GM20000 (cell line): ENCODE measurements at regions not wholly inside any gene's neighbourhood (a gene's known extent, or its start where the extent isn't known, plus 50 kb on each side); places are given as distances from the start of the nearest gene placed in this dataset.

Source experiments
- DNase-seq: peaks from one replicate; pipeline ENCODE4 v3.0.0; 2012; ENCODE audit warnings: low spot score
- TF ChIP-seq, protein P1 (sequence below): IDR thresholded peaks from 2 replicates; pipeline ENCODE4 v1.5.1; 2012; ENCODE audit warnings: mild to moderate bottlenecking, control low read depth; ENCODE audit errors: extremely low read depth, missing control alignments

DNA sequence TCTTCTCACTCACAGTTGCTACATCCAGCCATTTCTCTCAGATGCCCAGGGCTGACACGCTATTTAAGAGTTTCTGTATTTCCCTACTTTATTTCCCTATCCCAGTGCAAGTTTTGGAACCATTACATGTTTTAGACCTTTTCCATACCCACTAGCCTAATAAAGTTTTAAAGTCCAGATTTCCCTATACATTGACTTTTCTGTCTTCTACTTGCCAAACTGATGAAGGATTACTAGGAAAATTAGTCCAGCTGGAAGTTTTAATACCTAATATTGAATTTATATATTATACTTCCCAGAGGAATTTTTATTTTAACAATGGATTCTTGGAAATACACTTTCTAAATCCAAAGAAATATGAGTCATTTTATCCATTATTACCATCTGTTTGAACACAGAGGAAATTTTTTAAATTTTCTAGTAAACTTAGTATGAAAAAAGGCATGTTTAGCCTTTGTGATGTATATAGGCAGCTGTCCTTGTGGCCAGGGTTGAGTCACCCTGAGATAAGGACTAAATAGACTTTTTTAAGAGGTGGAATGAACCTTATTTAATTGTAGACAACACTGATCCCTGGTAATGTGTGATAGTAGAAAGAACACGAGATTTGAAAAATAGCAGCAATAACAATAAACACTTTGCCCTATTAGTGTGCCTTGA lies 205.0 kb downstream of the TFEC start:
- TF ChIP-seq, protein P1, sequence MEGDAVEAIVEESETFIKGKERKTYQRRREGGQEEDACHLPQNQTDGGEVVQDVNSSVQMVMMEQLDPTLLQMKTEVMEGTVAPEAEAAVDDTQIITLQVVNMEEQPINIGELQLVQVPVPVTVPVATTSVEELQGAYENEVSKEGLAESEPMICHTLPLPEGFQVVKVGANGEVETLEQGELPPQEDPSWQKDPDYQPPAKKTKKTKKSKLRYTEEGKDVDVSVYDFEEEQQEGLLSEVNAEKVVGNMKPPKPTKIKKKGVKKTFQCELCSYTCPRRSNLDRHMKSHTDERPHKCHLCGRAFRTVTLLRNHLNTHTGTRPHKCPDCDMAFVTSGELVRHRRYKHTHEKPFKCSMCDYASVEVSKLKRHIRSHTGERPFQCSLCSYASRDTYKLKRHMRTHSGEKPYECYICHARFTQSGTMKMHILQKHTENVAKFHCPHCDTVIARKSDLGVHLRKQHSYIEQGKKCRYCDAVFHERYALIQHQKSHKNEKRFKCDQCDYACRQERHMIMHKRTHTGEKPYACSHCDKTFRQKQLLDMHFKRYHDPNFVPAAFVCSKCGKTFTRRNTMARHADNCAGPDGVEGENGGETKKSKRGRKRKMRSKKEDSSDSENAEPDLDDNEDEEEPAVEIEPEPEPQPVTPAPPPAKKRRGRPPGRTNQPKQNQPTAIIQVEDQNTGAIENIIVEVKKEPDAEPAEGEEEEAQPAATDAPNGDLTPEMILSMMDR: no peak
- no peak for DNase-seq

DNA sequence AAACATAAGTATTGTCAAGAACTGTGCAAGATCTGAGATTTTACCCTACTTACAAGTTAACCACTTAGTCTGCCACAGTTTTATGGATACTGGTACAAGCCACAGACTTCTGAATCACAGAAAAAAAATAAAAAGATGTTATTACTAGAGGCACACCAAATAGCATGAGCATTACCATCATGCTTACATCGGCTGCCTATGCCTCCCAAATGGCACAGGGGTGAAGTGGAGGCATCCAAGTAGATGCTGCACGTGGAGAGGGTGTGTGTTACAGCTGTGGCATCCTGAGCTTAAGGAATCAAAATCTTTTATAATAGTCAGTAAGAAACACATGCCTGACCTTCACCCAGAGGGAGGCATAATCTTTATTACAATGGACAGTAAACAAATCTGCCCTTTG lies 207.8 kb downstream of the TFEC start:
- no peak for DNase-seq
- TF ChIP-seq, protein P1: no peak

DNA sequence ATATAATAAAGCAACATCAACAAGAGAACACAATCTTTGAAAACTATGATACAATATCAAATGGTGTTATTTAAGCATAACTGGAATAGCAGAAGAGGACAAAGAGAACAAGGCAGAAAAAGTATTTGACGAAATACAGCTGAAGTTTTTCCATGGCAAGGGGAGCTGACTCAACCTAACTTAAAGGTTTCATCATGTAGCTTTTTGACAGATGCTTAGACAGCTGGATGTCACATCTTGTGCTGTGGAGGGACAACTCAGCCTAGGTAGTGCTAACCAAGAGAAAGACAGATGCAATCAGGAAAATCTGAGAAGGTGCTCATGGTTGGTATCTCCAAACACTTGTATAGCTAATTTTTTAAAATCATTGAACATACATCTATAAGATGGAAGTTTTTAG lies 208.2 kb downstream of the TFEC start:
- TF ChIP-seq, protein P1: no peak
- no peak for DNase-seq

DNA sequence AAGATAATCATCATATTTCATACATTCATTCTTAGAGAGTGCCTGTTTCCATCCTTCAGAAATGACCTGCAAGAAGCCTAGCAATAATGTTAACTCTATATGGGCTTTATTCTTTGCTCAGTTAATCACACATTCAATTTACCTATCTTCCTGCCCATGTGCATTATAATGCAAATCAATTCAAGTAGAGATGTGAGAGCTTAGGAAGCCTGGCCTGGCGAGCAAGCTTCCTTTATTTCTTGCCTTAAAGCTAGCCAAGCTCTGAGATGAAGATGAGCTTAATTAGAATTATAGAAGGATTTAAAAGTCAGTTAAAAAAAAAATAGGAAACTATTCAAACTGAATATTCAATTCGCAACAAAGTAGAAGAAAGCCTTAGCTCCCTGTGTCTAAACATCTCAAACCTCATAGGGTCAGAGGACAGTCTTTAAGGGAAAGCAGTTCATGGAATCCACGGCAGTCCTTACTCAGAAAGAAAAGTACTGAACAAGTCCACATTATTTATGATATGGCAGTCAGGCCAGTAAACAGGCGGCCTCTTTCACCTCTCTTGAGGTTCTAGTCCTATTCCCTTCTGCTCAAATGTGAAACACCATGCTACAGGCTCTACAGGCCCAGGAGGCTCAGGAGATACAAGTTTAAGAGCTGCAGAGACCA lies 214.1 kb downstream of the TFEC start:
- TF ChIP-seq, protein P1: no peak
- DNase-seq: no peak

DNA sequence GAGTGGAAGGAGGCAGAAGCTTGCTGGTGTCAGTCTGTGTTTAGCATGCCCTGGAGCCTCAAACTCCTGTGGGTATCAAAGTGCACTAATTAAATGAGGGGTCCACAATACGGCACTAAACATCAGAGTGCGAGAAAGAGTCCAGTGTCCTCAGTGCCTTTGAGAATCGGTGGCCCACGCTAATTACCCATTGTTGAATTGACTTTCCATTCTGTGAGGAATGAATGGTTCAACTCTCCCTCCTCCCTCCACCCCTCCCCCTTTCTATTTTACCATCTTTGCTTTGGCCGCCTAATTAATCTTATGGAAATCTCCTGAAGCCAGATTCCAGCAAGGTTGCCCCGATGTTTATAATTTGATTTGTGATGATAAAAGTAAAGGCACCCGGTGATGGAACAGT lies 217.8 kb downstream of the TFEC start:
- DNase-seq: no peak

DNA sequence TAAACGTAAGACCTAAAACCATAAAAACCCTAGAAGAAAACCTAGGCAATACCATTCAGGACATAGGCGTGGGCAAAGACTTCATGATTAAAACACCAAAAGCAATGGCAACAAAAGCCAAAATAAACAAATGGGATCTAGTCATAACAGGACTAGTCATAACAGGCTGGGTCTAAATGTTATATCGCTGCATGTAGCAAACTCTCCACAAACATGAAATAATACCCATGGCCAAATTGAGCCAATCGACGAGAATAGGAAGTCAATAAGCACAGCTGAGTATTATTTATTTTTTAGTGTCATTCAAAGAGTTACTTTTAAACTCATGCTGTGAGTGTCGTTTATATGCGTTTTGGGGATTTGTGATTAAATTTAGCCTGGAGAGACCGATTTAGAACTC lies 225.1 kb downstream of the TFEC start:
- no peak for DNase-seq
- TF ChIP-seq, protein P1: no peak

More for the DNA sequence above, 217.8 kb downstream of the TFEC start:
- TF ChIP-seq, protein P1: no peak

DNA sequence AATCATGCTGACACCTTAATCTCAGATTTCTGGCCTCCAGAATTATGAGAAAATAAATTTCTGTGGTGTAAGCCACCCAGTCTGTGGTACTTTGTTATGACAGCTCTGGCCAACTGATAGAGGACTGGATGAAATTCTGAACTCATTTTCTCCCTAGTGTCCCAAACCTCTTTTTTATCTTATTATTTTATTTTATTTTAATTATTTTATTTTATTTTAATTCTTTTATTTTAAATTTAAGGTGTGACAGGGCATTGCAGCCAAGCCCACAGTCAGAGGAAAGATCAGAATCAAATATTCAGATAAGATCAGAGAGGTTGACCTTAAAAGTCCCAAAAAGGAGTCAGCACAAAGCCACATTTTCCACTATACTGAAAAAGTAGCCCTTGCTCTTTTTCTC lies 228.1 kb downstream of the TFEC start:
- no peak for DNase-seq
- TF ChIP-seq, protein P1: no peak
